ENCODE measurements at regions not wholly inside any gene's neighbourhood (a gene's known extent, or its start where the extent isn't known, plus 50 kb on each side); places are given as distances from the start of the nearest gene placed in this dataset.

DNA sequence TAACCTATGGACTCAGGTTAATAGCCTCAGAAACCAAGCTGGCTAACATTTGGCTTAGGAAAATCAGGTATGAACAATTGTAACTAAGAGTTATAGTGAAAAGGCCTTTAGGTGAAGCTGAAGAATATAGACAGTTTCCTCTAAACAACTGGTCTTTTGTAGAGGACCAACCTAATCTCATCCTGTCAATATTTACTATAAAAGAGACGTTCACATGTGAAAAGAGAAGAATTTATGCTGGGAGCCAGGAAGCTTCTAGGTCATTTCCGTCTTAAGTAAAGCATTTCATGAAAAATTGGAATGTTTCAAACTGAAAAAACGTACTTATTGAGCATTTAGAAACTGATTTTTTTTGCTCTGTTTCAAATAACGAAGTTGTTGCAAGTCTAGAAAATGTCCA, 764.3 kb upstream of the GOLIM4 start:
- TF ChIP-seq, protein P1, sequence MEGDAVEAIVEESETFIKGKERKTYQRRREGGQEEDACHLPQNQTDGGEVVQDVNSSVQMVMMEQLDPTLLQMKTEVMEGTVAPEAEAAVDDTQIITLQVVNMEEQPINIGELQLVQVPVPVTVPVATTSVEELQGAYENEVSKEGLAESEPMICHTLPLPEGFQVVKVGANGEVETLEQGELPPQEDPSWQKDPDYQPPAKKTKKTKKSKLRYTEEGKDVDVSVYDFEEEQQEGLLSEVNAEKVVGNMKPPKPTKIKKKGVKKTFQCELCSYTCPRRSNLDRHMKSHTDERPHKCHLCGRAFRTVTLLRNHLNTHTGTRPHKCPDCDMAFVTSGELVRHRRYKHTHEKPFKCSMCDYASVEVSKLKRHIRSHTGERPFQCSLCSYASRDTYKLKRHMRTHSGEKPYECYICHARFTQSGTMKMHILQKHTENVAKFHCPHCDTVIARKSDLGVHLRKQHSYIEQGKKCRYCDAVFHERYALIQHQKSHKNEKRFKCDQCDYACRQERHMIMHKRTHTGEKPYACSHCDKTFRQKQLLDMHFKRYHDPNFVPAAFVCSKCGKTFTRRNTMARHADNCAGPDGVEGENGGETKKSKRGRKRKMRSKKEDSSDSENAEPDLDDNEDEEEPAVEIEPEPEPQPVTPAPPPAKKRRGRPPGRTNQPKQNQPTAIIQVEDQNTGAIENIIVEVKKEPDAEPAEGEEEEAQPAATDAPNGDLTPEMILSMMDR (IDR thresholded peaks at IDR 0.05), result no peak
- no peak for TF ChIP-seq POLR2A (IDR thresholded peaks at IDR 0.05)

Data from testis (tissue), 2 donors.